Suprapubic skin (tissue), 4 donors: ENCODE measurements at regions not wholly inside any gene's neighbourhood (a gene's known extent, or its start where the extent isn't known, plus 50 kb on each side); places are given as distances from the start of the nearest gene placed in this dataset.

Experiments
- CTCF ChIP-seq, 2 donors: fragments of 200-600 bp in 1 of 2; fragments of 450-650 bp in 1 of 2; sonication (generic) in 1 of 2; IDR thresholded peaks; one replicate each; pipeline ENCODE4 v1.5.1; 2016 to 2019; ENCODE audit warnings: antibody characterized with exemption in 2 of 2, mild to moderate bottlenecking in 1 of 2, moderate library complexity in 1 of 2
- EP300 ChIP-seq: sonication (generic); formaldehyde crosslinking; IDR thresholded peaks from one replicate; pipeline ENCODE4 v1.6.1; 2017; ENCODE audit warnings: antibody characterized with exemption
- POLR2A ChIP-seq, 2 donors: fragments of 450-650 bp; IDR thresholded peaks; one replicate each; pipeline ENCODE4 v1.6.1; 2017; ENCODE audit warnings: antibody characterized with exemption in 2 of 2, mild to moderate bottlenecking in 2 of 2, moderate library complexity in 2 of 2
- POLR2AphosphoS5 ChIP-seq, 3 donors: sonication (generic); formaldehyde crosslinking; IDR thresholded peaks; one replicate each; pipeline ENCODE4 v1.6.1; 2017; ENCODE audit warnings: antibody characterized with exemption in 3 of 3

- TF ChIP-seq CTCF (IDR thresholded peaks at IDR 0.05) (no peak), EP300 (no peak), POLR2A (IDR thresholded peaks at IDR 0.05) (no peak), POLR2AphosphoS5 (IDR thresholded peaks at IDR 0.05) (no peak)
These were observed 397.8 kb downstream of the EFNA5 start for GRCh38 chr5:107272954-107273353.
